ENCODE measurements at regions not wholly inside any gene's neighbourhood (a gene's known extent, or its start where the extent isn't known, plus 50 kb on each side); places are given as distances from the start of the nearest gene placed in this dataset.

GRCh38 chr2:120618830-120619229, 116.8 kb upstream of the GLI2 start:
- no peak for DNase-seq

- DNase-seq: no peak
Measured at GRCh38 chr2:120619579-120619978, 116.1 kb upstream of the GLI2 start.

- no peak for DNase-seq
Measured at GRCh38 chr2:120620025-120620793, 115.5 kb upstream of the GLI2 start.

GRCh38 chr2:120622159-120622869, 113.4 kb upstream of the GLI2 start:
- no peak for DNase-seq

GRCh38 chr2:120622886-120623753, 112.5 kb upstream of the GLI2 start:
- DNase-seq: no peak

- DNase-seq: no peak
Measured at GRCh38 chr2:120624061-120624737, 111.5 kb upstream of the GLI2 start.

- no peak for DNase-seq
Measured at GRCh38 chr2:120624738-120625446, 110.8 kb upstream of the GLI2 start.

- peak; percentile 86 for DNase-seq
Measured at GRCh38 chr2:120625865-120626560, 109.7 kb upstream of the GLI2 start.

- no peak for DNase-seq
Measured at GRCh38 chr2:120626566-120626965, 109.1 kb upstream of the GLI2 start.

- no peak for DNase-seq
Measured at GRCh38 chr2:120628248-120628647, 107.4 kb upstream of the GLI2 start.

- no peak for DNase-seq
Measured at GRCh38 chr2:120629241-120629895, 106.3 kb upstream of the GLI2 start.

- no peak for DNase-seq
Measured at GRCh38 chr2:120630031-120630701, 105.5 kb upstream of the GLI2 start.

GRCh38 chr2:120631236-120631635, 104.4 kb upstream of the GLI2 start:
- no peak for DNase-seq

GRCh38 chr2:120631724-120632123, 103.9 kb upstream of the GLI2 start:
- DNase-seq: no peak

- peak; percentile 49 for DNase-seq
Measured at GRCh38 chr2:120632796-120633646, 102.6 kb upstream of the GLI2 start.

- DNase-seq: no peak
Measured at GRCh38 chr2:120634533-120634932, 101.1 kb upstream of the GLI2 start.

- no peak for DNase-seq
Measured at GRCh38 chr2:120635146-120635545, 100.5 kb upstream of the GLI2 start.

GRCh38 chr2:120637847-120638246, 97.8 kb upstream of the GLI2 start:
- no peak for DNase-seq

GRCh38 chr2:120638450-120638849, 97.2 kb upstream of the GLI2 start:
- DNase-seq: no peak
